ENCODE measurements at regions not wholly inside any gene's neighbourhood (a gene's known extent, or its start where the extent isn't known, plus 50 kb on each side); places are given as distances from the start of the nearest gene placed in this dataset.

DNA sequence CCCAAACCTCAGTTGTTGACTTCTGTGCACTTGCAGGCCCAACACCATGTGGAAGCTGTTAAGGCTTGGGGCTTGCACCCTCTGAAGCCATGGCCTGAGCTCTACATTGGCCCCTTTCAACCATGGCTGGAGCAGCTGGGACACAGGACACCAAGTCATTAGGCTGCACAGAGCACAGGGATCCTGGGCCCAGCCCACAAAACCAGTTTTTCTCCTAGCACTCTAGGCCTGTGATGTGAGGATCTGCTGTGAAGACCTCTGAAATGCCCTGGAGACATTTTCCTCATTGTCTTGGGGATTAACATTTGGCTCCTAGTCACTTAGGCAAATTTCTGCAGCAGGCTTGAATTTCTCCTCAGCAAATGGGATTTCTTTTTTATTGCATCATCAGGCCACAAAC, 1255.7 kb downstream of the ZPLD1 start:
- no peak overlapping the region for H3K4me3 ChIP-seq (ENCODE audit: low read depth, low read length)
- TF ChIP-seq POLR2A (IDR thresholded peaks at IDR 0.05; ENCODE audit: extremely low read depth, insufficient read length), result no peak
- no peak for TF ChIP-seq MYC (IDR thresholded peaks at IDR 0.05; ENCODE audit: low read depth, low read length)
- no peak for TF ChIP-seq CTCF (IDR thresholded peaks at IDR 0.05; ENCODE audit: low read depth, low read length)
- TF ChIP-seq, protein P1, sequence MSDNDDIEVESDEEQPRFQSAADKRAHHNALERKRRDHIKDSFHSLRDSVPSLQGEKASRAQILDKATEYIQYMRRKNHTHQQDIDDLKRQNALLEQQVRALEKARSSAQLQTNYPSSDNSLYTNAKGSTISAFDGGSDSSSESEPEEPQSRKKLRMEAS (IDR thresholded peaks at IDR 0.05; ENCODE audit: low read depth, low read length), result no peak
- DNase-seq (ENCODE audit: low read depth), result no peak

DNA sequence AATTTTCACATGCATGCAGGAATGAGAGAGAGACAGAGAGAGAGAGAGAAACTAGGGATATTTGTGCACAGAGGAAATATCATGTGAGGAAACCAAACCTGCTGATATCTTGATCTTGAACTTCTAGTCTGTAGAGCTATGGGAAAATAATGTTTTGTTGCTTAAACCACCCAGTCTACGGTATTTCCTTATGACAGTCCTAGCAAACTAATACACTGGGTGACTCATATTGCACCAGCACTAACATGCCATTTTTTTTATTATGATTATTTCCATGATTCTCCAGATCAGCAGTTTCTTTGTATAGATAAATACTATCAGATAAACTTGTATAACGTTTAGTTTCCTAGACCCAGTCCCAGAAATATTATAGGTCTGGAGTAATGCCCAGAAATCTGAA, 1259.0 kb downstream of the ZPLD1 start:
- no peak for TF ChIP-seq CTCF (IDR thresholded peaks at IDR 0.05; ENCODE audit: low read depth, low read length)
- no peak for TF ChIP-seq POLR2A (IDR thresholded peaks at IDR 0.05; ENCODE audit: extremely low read depth, insufficient read length)
- TF ChIP-seq MYC (IDR thresholded peaks at IDR 0.05; ENCODE audit: low read depth, low read length), result no peak
- TF ChIP-seq, protein P1 (IDR thresholded peaks at IDR 0.05; ENCODE audit: low read depth, low read length), result no peak
- DNase-seq (ENCODE audit: low read depth), result no peak
- no peak overlapping the region for H3K4me3 ChIP-seq (ENCODE audit: low read depth, low read length)

- TF ChIP-seq MYC (IDR thresholded peaks at IDR 0.05; ENCODE audit: low read depth, low read length) (no peak), POLR2A (IDR thresholded peaks at IDR 0.05; ENCODE audit: extremely low read depth, insufficient read length) (no peak), CTCF (IDR thresholded peaks at IDR 0.05; ENCODE audit: low read depth, low read length) (no peak)
- TF ChIP-seq, protein P1 (IDR thresholded peaks at IDR 0.05; ENCODE audit: low read depth, low read length), result no peak
- H3K4me3 ChIP-seq (ENCODE audit: low read depth, low read length), result no peak overlapping the region
- DNase-seq (ENCODE audit: low read depth), result no peak
Observed at GRCh38 chr3:103698646-103699045, 1263.8 kb downstream of the ZPLD1 start.

GRCh38 chr3:103699228-103699627, 1264.4 kb downstream of the ZPLD1 start:
- TF ChIP-seq POLR2A (IDR thresholded peaks at IDR 0.05; ENCODE audit: extremely low read depth, insufficient read length) (no peak), MYC (IDR thresholded peaks at IDR 0.05; ENCODE audit: low read depth, low read length) (no peak), CTCF (IDR thresholded peaks at IDR 0.05; ENCODE audit: low read depth, low read length) (no peak)
- TF ChIP-seq, protein P1 (IDR thresholded peaks at IDR 0.05; ENCODE audit: low read depth, low read length), result no peak
- H3K4me3 ChIP-seq (ENCODE audit: low read depth, low read length), result no peak overlapping the region
- DNase-seq (ENCODE audit: low read depth), result no peak

DNA sequence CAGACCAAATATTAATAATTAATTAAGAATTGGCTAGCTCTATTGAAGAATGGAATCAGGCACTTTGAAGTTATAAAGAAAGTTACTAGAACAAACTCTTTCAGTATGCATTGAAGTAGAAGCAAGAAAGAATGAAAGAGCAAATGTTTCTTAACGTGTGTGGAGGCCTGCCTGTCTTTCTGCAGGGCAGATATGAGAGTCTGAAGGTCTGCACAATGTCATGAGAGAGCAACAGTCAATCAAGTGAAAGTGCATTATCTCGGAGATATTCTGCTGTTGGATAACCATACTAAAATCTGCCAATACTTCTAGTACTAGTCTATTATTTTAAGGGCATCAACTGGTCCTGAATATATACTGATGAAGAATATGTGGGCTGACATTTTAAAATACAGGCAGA, 1270.8 kb downstream of the ZPLD1 start:
- DNase-seq (ENCODE audit: low read depth), result no peak
- no peak for TF ChIP-seq POLR2A (IDR thresholded peaks at IDR 0.05; ENCODE audit: extremely low read depth, insufficient read length)
- no peak for TF ChIP-seq MYC (IDR thresholded peaks at IDR 0.05; ENCODE audit: low read depth, low read length)
- TF ChIP-seq CTCF (IDR thresholded peaks at IDR 0.05; ENCODE audit: low read depth, low read length), result no peak
- TF ChIP-seq, protein P1 (IDR thresholded peaks at IDR 0.05; ENCODE audit: low read depth, low read length), result no peak
- H3K4me3 ChIP-seq (ENCODE audit: low read depth, low read length), result no peak overlapping the region

GRCh38 chr3:103706671-103707070, 1271.9 kb downstream of the ZPLD1 start:
- H3K4me3 ChIP-seq (ENCODE audit: low read depth, low read length), result no peak overlapping the region
- TF ChIP-seq POLR2A (IDR thresholded peaks at IDR 0.05; ENCODE audit: extremely low read depth, insufficient read length), result no peak
- TF ChIP-seq, protein P1 (IDR thresholded peaks at IDR 0.05; ENCODE audit: low read depth, low read length), result no peak
- TF ChIP-seq CTCF (IDR thresholded peaks at IDR 0.05; ENCODE audit: low read depth, low read length), result no peak
- no peak for DNase-seq (ENCODE audit: low read depth)

Measured in NB4 (cell line).